ENCODE measurements at regions not wholly inside any gene's neighbourhood (a gene's known extent, or its start where the extent isn't known, plus 50 kb on each side); places are given as distances from the start of the nearest gene placed in this dataset.

GRCh38 chr20:6240059-6240458 lies 117.2 kb upstream of the FERMT1 start:
- TF ChIP-seq, protein P1, sequence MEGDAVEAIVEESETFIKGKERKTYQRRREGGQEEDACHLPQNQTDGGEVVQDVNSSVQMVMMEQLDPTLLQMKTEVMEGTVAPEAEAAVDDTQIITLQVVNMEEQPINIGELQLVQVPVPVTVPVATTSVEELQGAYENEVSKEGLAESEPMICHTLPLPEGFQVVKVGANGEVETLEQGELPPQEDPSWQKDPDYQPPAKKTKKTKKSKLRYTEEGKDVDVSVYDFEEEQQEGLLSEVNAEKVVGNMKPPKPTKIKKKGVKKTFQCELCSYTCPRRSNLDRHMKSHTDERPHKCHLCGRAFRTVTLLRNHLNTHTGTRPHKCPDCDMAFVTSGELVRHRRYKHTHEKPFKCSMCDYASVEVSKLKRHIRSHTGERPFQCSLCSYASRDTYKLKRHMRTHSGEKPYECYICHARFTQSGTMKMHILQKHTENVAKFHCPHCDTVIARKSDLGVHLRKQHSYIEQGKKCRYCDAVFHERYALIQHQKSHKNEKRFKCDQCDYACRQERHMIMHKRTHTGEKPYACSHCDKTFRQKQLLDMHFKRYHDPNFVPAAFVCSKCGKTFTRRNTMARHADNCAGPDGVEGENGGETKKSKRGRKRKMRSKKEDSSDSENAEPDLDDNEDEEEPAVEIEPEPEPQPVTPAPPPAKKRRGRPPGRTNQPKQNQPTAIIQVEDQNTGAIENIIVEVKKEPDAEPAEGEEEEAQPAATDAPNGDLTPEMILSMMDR (IDR thresholded peaks at IDR 0.05; ENCODE audit: low read depth, low read length, poor library complexity, severe bottlenecking) = no peak
- no peak for TF ChIP-seq EZH2phosphoT487 (IDR thresholded peaks at IDR 0.05; ENCODE audit: borderline replicate concordance, low read length)
